ENCODE measurements at regions not wholly inside any gene's neighbourhood (a gene's known extent, or its start where the extent isn't known, plus 50 kb on each side); places are given as distances from the start of the nearest gene placed in this dataset.

DNA sequence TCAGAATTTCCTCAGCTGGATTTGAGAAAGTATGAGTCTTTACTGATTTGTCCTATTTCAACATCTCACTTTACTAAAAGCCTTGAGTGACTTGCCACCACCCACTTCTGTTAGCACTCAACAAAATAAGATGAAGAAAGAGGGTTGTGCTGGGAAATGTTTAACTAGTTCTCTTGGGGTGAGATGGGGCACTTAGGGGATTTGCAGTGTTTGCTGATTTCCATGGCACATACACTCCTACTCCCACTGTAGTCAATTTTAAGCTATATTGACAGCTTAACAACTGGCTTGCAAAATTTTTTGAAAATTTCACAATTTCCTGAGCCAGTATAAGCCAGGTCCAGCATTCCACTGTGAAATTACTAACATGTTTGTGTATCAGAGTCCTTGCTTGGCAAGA, 463.1 kb upstream of the ARHGEF26 start:
- DNase-seq (ENCODE audit: low read depth): no peak

DNA sequence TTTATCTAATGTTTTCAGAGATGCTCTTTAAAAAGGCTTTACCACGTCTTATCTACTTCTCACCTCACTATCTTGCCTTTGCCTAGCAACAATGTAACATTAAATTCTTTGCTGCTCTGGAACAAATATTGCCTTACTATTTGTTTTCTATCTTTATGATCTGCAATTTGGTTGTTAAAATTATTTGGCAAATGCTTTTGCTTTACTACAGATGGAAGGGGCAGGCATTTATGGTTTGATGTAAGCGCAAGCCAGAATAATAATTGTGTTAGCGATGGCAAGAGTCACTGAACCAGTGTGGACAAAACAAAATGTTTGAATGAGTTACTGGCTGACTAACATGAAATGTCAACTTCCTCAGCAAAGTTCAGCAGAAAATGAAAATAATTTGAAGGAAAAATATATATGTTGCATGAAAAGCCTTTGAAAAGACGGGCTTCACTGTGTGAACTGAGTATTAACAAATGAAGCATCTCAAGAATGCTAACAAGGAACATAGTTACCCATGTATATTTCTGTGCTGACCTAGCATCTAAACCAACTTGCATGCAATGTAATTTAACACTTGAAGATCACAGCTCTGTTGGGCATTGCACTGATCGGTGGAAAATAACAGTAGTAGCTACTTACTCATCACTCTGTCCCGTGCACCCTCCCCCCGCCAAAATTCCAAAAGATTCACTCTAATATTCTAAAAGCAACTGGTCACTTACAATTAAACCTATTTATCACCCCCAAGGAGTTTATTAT, 454.0 kb upstream of the ARHGEF26 start:
- no peak for DNase-seq (ENCODE audit: low read depth)

DNA sequence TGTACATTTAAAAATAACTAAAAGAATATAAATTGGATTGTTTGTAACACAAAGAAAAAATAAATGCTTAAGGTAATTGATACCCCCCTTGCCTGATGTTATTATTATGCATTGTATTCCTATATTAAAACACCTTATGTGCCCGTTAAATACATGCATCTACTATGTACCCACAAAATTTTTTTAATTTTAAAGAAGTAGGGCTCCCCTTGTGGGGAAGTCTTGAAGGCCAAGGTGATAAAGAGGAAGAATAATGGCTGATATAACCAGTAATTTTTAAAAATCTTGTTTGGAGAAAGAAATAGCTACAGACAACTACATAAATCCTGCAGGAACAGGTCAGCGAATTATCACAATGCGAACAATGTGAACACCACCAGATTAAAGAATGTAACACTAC, 451.7 kb upstream of the ARHGEF26 start:
- DNase-seq (ENCODE audit: low read depth): no peak

DNA sequence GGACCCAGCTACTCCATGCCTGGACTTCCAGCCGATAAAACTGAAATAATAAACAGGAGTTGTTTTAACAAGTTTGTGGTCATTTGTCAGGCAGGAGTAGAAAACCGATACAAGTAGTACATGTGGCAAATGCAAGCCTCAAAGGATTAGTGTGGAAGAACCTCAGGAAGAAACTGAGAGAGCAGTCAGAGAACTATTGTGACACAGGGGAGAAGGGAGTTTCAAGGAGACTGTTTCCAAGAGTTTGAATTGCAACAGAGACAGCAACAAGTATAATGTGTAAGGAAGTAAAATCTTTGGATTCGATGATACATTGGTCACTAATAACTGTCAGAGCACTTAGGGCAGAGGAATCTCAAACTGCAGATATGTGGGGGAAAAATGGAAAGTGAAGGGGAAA, 450.6 kb upstream of the ARHGEF26 start:
- no peak for DNase-seq (ENCODE audit: low read depth)

DNA sequence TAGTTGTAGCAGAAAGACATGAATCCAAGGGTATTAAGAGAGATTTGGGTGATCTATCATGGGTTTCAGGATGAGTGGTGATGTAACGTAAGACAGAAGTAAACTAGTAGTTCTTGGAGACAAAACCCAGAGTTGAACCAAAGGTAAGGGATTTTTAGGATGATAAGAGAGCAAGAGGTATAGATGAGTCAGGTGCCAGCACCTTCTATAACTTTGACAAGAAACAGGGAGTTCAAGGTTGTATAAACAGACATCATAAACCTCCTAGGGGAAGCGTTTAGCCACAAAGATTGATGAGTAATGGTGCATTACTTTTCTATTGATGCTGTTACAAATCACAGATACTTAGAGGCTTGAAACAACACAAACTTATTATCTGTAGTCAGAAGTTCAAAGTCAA, 447.3 kb upstream of the ARHGEF26 start:
- no peak for DNase-seq (ENCODE audit: low read depth)

DNA sequence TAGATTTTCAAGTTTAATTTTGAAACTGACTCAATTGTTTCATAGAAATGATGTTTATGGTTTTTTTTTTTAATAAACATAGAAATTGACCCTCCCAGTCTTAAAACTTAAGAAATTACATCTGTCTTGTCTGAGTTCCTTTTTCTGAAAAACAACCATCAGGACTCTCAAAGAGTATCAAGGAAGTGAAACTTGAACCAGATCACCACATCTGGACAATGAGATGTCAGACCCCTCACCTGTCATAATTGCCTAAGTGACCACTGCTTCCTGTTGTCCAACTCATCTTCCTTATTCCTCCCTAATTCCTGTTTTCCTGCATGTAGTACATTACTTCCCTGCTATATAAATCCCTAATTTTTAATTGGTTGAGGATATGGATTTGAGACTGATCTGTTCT, 441.5 kb upstream of the ARHGEF26 start:
- no peak for DNase-seq (ENCODE audit: low read depth)

DNA sequence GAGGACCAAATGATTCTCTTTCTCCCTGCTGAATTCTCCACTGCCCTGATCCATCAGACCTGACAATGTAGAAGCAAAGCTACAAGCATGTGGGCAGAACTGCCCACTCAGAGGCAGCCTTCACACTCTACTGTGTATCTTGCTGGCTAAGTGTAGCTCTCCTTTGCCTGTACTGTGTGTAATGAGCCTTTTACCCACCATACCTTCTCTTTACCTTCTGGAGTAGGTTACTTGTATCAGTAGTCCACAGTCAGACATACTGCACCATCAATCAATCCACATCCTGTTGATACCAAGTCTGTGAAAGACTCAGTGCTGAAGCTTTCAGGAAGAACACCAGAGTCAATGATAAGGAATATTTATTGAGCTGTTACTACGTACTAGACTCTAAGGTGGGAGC, 440.7 kb upstream of the ARHGEF26 start:
- no peak for DNase-seq (ENCODE audit: low read depth)

DNA sequence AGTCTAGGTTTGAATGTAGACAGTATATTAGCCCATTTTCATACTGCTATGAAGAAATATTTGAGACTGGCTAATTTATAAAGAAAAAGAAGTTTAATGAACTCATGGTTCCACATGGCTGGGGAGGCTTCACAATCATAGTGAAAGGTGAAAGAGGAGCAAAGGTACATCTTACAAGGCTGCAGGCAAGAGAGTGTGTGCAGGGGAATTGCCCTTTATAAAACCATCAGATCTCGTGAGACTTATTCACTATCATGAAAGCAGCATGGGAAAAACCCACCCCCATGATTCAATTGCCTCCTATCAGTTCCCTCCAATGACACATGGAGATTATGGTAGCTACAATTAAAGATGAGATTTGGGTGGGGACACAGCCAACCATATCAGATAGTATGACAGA, 440.1 kb upstream of the ARHGEF26 start:
- DNase-seq (ENCODE audit: low read depth): no peak

DNA sequence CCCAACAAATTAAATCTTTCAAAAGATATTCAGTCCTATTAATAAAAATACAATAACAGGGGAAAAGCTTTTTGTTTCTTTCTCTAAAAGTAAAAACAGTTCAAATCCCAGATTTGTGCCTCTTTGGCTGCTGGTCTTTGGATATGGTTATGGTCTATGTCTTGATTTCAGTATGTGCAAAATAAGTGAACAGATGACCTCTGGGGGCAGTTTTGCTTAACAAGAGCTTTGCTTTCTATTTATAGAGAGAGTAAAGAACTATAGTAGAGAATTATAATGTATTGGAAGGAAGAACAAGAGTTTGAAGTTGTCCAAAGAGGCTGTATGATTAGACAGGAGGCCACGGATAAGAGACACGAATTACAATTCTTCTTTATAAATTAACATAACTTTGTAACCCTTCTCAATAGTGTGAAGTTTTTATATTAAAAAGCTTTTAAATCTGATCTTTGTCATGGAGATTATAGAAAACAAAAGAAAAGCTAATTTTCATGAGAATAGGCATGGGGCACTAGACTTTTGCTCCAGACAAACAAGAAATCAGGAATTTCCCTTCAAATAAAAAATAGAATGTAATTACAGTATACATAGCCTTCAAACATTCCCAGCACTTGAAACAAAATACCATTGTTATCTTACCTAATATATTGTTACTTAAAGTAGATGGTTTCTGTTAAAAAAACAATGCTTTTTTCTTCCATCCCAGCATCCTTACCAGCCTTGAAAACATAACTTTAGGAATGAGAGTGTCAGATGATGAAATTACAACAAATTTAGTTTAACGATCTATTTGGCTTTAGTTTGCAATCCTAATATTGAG, 432.7 kb upstream of the ARHGEF26 start:
- DNase-seq (ENCODE audit: low read depth): no peak

DNA sequence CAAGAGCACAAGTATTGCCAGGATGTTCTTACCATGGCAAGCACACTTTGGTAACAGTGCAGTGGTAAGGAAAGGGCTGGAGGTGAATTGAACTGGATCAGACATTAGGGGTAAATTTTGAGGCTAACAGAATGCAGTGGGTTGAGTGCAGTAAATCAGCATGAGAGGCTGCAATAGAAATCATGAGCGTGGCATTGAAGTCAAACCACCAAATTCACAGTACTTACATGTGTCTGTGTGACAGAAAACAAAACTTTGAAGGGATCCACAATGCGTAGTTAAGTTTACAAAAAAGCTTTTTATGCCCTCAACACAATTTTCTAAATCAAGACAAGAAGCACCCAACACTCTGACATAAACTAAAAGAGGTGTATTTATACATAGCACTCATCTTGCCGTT, 428.0 kb upstream of the ARHGEF26 start:
- DNase-seq (ENCODE audit: low read depth): no peak

DNA sequence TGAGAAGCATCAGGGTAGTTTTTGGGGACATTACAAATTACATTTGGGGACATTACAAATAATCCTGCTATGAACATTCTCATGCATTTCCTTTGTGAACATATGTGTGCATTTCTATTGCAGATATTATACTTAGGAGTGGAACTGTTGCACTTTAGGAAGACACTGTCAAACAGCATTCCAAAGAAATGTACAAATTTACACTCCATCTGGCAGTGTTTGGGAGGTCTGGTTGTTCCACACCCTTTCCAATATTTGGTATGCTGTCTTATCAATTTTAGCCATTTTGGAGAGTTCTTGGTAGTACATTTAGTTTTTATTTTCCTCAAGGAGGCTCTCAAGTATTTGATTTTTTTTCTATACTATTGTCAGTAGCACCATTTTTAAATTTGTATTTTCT, 419.1 kb upstream of the ARHGEF26 start:
- no peak for DNase-seq (ENCODE audit: low read depth)

DNA sequence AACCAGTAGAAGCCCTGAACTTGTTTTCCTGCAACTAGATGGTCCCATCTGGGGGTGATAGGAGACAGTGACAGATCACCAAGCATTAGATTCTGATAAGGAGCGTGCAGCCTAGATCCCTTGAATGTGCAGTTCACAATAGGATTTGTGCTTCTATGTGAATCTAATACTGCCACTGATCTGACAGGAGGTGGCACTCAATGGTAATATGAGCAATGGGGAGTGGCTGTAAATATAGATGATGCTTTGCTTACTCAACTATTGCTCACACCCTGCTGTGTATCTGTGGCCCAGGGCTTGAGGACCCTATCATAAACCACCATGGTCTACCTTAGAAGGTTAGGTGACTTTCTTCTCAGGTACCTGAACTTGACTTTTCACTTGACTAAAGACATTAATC, 417.1 kb upstream of the ARHGEF26 start:
- no peak for DNase-seq (ENCODE audit: low read depth)

DNA sequence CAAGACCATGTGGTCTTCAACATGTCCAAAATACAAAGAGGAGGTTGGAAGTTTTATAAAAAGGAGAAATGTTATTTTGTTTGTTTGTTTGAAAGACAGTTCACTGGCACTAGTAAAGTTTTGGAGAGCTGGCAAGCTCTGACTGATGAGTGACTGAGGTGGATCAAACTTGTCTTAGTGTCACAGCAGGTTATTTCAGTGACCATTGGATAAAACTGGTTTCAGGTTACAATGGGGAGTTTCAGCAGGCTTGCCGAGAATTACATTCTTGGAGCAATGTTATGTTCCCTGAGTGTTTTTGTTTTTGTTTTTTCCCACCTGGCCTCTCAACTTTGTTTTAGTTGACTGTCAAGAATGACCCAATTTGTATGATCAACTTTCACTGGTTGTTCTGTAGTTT, 414.5 kb upstream of the ARHGEF26 start:
- no peak for DNase-seq (ENCODE audit: low read depth)

DNA sequence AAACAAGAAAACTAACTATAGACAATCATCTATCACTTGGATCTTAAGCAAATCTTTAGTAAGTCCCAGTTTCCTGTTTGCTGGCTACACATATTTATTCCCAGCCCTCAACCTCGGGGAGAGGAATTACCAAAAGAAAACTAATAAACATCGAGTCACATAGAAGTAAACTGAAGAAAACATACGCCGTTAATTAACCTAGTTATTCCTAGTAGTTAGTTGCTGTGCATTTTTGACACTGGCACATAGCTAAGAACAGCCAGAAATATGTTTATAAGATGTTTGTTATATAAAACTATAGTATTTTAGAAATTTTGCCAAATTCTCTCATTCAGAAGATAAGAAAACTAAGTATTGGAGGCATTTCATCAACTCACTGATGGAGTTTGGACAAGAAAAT, 407.2 kb upstream of the ARHGEF26 start:
- DNase-seq (ENCODE audit: low read depth): no peak

DNA sequence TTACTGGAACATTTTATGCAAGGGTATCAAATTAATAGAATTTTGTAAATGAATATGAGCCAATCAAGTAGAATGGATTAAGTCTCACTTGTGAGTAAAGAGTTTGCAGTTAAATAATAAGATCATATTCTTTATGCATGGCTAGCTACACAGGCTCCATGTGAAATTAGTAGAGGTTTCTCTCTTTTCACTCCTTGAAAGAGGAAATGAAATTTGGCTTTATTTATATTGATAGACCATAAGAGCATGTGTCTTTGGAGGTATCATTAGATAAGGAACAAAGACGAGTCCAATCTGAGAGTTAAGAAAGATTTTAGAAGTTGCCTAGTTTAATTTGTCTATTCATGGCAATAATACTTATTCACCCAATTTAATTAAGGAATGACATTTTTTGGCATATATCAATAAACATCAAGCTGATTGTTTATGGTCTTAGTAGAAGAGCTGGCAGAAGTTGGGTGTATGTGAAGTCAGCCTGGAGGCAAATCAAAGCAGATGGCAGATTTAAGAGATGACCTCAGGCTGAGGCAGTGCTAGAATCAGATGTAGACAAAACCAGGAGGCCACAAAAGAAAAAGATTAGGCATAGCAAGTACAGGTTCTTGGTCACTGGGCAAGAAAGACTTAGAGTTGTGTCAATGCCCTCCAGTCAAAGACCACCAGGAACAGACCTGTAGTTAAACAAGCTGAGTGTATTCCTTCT, 406.5 kb upstream of the ARHGEF26 start:
- DNase-seq (ENCODE audit: low read depth): no peak

DNA sequence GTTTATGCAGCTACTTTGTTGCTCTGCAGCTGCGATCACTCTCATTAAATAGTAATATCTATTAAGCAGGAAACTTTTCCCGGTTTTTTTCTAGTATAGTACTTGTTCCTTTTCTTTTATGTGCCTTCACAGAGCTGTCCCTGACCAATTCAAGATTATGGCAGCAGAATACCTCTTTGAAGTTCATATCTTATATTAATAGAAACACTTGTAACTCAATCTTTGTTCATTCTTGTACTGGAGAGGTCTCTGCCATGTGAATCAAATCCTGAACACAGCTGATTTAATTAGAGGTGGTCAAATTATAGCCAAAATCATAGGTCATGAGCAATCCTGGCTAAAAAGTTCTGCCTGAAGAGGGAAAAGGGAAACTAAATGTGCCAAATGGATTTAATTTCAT, 399.0 kb upstream of the ARHGEF26 start:
- DNase-seq (ENCODE audit: low read depth): no peak

DNA sequence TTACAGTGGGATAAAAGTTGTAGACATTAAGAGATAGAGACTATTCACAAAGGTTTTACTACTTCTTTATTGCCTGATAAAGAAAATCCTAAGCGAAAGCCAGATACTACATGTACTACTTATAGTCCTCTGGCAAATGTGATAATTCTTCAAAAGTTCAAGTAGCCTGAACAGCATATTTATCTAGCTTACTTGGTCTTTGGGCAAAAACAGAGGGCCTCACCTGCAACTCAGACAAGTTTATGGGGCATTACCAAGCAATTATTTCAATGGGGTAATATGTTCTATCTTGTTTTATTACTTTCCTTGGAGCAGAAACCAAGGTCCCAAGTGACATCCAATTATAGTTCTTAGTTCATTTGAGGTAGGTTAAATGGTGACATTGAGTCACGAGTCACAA, 390.1 kb upstream of the ARHGEF26 start:
- no peak for DNase-seq (ENCODE audit: low read depth)

DNA sequence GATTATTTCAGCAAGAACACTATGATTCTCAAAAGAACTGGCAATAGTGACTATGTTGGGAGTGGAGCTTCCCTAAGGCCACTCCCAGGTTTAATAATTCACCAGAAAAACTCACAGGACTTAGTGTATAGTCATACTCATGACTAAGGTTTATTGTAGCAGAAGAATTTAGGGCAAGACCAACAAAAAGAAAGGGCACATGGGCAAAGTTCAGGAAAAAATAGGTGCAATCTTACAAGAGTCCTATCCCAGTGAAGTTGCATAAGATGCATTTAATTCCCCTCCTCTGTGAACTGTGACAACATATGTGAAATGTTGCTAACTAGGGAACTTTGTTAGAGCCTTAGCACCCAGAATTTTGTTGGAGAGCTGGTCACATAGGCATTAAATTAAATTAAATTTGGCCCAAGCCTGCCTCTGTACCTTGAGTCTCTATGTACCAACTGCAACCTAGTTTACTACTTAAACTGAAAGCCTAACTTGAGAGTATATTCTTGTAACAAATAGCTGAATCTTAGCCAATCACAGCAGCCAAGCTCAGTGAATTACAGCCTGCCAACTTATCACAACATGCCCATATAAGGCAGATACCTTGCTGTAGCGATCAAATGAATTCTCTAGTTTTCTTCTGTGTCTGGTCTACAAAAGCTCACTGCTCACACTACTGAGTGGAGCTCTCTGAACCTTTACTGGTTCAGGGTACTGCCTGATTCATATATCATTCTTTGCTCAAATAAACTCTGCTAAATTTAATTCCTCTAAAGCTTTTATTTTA, 386.2 kb upstream of the ARHGEF26 start:
- peak; percentile 4 for DNase-seq (ENCODE audit: low read depth)

DNA sequence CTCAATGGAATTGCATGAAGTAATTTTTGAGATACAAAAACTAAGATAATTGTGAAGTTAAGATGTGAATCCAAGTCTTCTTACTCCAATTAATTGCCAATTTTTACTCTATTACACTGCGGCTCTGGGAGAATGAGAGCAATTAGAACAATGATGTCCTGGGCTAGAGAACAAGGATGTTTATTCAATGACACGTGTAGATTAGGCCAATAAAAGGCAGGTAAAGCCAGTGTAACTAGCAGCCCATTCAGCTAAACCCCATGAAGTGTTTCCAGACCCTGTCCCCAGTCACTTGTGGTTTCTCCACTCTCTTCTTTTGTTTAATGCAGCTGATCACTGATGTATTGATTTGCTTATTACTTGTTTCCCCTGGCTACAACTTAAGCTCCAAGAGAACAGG, 381.1 kb upstream of the ARHGEF26 start:
- no peak for DNase-seq (ENCODE audit: low read depth)

DNA sequence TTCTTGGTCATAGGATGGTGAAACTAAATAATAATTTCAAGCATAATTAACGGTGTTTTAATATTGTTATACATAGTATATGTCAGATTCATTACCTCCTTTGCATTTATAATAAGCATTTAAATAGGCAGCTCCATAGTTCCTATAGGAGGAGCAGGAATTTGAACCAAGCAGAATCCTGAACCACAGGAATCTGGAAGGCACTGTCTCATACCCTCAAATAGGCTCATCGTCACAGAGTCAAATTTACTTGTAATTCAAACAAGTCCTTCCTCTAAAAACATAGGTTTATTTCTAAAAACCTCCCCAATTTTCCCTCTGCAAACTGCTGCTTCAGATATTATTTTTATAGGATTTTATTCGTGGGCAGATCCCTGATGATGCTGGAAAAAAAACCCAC, 376.3 kb upstream of the ARHGEF26 start:
- no peak for DNase-seq (ENCODE audit: low read depth)

DNA sequence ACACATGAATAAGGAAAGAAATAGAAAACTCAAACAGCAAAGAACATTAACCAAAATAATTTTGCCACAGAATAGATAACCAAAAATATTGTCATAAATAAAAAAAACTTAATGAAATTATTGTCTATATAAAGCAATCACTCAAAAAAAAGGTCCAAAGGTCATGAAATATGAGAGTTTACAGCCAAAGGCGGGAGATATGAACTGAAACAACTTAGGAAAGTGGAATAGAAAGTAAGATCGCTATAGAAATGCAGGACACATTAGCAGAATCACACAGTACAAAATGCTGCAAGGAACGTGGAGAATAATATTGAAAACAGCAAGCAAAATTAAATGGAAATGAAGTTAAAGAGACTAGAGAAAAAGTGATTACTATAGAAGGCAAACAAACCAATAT, 375.0 kb upstream of the ARHGEF26 start:
- no peak for DNase-seq (ENCODE audit: low read depth)

DNA sequence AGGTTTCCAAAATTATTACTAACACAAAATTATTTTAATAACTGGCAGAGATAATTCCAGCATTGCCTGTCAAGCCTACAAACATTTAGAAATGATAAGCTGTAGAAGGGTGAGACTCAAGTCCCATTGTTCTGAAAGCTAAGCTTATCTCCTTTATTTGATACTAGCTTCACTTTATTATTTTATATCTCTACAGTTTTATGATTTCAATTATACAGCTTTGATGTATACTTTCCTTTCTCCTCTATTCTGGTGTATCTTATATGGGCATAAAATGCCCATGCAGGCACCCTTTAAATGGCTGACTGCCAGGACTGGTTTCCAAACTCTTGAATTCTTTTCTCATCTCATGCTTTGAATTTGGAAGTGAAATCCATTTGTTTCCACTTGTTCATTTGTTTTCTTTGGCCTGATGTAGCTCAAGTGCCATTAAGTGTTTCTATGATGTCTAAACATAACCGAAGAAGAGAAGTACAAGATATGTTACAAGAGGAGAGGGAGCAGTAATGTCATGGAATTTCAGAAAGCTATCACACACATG, 372.1 kb upstream of the ARHGEF26 start:
- DNase-seq (ENCODE audit: low read depth): no peak

Measured in HS-27A (cell line).